ENCODE measurements at regions not wholly inside any gene's neighbourhood (a gene's known extent, or its start where the extent isn't known, plus 50 kb on each side); places are given as distances from the start of the nearest gene placed in this dataset.

DNA sequence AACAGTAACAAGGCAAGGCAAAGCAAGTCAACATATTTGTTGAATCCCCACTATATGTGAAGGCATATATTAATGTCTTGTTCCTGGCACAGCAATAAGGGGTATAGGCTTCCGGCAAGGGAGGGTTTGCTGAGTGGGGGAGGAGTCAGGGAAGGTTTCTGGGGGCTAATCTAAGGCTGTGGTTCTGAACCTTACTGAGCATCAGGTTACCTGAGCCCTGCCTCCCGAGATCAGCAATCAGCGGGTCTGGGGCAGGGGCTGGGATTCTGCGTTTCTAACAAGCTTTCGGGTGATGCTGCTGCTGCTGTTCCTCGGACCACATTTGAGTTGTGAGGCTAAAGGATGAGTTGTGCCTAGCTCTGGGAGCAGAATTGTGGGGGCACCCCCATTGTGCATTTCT is 401.7 kb upstream of the SPRED2 start:
- TF ChIP-seq, protein P1, sequence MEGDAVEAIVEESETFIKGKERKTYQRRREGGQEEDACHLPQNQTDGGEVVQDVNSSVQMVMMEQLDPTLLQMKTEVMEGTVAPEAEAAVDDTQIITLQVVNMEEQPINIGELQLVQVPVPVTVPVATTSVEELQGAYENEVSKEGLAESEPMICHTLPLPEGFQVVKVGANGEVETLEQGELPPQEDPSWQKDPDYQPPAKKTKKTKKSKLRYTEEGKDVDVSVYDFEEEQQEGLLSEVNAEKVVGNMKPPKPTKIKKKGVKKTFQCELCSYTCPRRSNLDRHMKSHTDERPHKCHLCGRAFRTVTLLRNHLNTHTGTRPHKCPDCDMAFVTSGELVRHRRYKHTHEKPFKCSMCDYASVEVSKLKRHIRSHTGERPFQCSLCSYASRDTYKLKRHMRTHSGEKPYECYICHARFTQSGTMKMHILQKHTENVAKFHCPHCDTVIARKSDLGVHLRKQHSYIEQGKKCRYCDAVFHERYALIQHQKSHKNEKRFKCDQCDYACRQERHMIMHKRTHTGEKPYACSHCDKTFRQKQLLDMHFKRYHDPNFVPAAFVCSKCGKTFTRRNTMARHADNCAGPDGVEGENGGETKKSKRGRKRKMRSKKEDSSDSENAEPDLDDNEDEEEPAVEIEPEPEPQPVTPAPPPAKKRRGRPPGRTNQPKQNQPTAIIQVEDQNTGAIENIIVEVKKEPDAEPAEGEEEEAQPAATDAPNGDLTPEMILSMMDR (IDR thresholded peaks at IDR 0.05; ENCODE audit: low read depth, low read length, missing control alignments), result no peak
- H3K4me3 ChIP-seq (replicated peaks; ENCODE audit: low read depth, low read length), result no peak overlapping the region
- DNase-seq (ENCODE audit: extremely low read depth, low read depth), result no peak

DNA sequence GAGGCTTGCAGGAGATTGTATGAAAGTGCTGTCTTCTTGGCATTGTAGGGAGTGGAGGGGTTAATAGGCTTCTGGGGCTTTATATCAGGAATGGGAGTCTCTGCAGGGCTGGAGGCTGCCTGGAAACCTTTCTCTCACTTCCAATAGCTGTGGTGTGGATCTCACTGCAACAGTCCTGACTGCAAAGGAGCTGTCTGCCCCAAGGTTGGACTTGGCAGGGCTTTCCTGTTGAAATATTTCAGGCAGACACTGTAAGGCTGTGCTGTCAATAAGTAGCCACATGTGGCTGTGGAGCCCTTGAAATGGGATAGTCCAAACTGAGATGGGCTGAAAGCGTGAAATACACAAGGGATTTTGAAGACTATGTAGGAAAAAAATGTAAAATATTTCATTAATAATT is 399.1 kb upstream of the SPRED2 start:
- TF ChIP-seq, protein P1 (IDR thresholded peaks at IDR 0.05; ENCODE audit: low read depth, low read length, missing control alignments), result no peak
- H3K4me3 ChIP-seq (replicated peaks; ENCODE audit: low read depth, low read length), result no peak overlapping the region
- no peak for DNase-seq (ENCODE audit: extremely low read depth, low read depth)

DNA sequence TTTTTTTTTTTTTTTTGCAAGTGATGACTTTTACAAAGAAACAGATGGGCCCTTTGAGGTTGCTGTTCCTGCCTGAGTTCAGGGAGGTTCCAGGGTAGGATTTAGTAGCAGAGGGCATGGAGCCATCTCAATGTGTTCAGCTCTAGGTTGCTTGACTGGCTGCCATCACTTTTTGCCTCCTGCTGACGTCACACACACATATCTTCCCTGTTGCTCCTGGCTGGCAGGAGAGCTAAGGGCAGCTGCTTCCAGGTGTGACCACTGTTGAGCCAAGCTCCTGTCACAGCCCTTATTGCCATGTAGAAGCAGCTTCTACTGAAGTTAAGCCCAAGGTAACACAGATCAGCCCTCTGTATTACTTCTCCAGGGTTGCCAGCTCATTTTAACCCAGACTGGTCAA is 394.2 kb upstream of the SPRED2 start:
- H3K4me3 ChIP-seq (replicated peaks; ENCODE audit: low read depth, low read length), result no peak overlapping the region
- TF ChIP-seq, protein P1 (IDR thresholded peaks at IDR 0.05; ENCODE audit: low read depth, low read length, missing control alignments), result no peak
- no peak for DNase-seq (ENCODE audit: extremely low read depth, low read depth)

DNA sequence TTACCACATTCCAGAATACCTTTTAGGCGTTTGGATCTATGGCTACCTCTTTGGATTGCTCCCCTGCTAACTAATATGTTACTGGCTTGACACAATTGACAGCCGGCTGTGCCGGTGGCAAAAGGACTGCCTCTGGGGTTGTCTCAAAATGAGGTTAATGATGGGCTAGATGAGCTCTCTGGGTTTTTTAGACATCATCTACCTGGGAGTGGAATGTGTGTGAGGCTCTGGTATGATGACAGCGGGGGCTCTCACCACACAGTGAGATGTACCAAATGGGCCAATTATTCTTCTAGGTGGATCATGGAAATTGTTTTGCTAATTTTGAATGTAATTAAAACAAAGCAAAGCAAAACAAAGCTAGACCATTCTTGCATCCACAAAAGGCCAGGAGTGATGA is 391.1 kb upstream of the SPRED2 start:
- TF ChIP-seq, protein P1 (IDR thresholded peaks at IDR 0.05; ENCODE audit: low read depth, low read length, missing control alignments), result no peak
- DNase-seq (ENCODE audit: extremely low read depth, low read depth), result no peak
- H3K4me3 ChIP-seq (replicated peaks; ENCODE audit: low read depth, low read length), result no peak overlapping the region

DNA sequence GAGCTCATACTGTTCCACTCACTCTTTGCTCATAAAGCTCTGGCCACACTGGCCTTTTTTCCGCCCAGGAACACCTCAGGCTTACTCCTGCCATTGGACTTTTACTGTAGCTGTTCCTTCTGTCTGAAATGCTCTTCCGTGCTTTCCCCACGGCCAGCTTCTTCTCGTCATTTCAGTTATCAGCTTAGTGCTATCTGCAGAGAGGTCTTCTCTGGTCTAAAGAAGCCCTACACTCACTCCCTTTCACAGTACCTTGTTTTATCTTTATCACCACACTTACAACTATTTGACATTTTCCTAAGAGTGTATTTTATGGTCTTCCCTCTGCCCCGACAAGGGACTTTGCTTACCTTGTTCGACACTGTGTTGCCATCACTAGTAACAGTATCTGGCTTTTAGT is 388.1 kb upstream of the SPRED2 start:
- H3K4me3 ChIP-seq (replicated peaks; ENCODE audit: low read depth, low read length), result no peak overlapping the region
- DNase-seq (ENCODE audit: extremely low read depth, low read depth), result no peak
- TF ChIP-seq, protein P1 (IDR thresholded peaks at IDR 0.05; ENCODE audit: low read depth, low read length, missing control alignments), result no peak

DNA sequence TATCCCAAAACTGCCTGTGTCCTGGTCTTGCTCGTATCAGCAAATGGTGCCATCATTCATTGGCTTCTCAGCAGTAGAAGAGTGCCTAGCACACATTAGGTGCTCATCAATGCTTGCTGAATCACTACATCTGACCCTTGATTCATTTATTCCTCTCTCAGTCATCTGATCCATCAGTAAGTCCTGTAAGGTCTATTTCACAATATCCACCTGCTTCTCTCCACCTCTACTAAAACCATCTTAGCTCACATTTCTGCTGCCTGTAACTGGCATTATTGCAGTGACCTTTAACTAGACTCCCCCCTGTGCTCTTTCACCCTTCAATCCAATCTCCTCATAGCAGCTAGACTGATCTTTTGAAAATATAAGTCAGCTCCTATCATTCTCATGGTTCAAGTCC is 387.6 kb upstream of the SPRED2 start:
- TF ChIP-seq, protein P1 (IDR thresholded peaks at IDR 0.05; ENCODE audit: low read depth, low read length, missing control alignments), result no peak
- no peak for DNase-seq (ENCODE audit: extremely low read depth, low read depth)
- no peak overlapping the region for H3K4me3 ChIP-seq (replicated peaks; ENCODE audit: low read depth, low read length)

DNA sequence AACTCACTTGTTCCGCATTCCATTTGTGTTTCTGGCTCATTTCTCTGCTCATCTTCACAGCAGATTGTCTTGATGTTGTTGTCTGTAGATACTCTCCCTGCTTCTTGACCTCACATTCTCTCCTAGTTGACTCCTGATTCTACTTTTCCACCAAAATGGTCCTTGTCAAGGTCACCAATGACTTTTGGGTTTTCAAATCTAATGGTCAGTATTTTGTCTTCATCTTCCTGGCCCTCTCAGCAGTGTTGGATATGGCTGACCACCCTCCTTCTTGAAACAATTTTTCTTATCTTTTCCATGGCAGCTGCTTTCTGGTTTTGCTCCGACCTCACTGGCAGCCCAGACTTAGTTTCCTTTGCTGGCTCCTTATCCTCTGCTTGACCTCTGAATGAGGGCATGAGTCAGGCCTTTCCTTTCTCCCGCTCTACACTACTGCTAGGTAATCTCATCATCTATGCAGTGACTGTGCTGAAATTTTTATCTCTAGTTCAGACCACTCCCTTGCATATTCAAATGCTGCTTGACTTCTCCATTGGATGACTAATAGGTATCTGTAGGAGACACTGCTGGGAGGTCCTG is 386.6 kb upstream of the SPRED2 start:
- H3K4me3 ChIP-seq (replicated peaks; ENCODE audit: low read depth, low read length), result no peak overlapping the region
- TF ChIP-seq, protein P1 (IDR thresholded peaks at IDR 0.05; ENCODE audit: low read depth, low read length, missing control alignments), result no peak
- no peak for DNase-seq (ENCODE audit: extremely low read depth, low read depth)

All from HFF-Myc (cell line).